SK-N-SH (cell line): ENCODE measurements at regions not wholly inside any gene's neighbourhood (a gene's known extent, or its start where the extent isn't known, plus 50 kb on each side); places are given as distances from the start of the nearest gene placed in this dataset.
"Not testable (repeated sequence)": the region's sequence is repeated elsewhere in the genome, so short reads cannot be mapped to it uniquely, and the experiment has no call there.

Source experiments
- CTCF ChIA-PET: fragments of 300-600, 350-600 bp; formaldehyde crosslinking; extraction: SDS; loops from one replicate; lab custom pipeline; 2021; lab: Yijun Ruan, JAX
- POLR2A ChIA-PET: fragments of 350-600 bp; sonication (Branson Sonifier 250); formaldehyde crosslinking; extraction: SDS; loops from one replicate; lab custom pipeline; 2020; ENCODE audit warnings: antibody characterized with exemption, inconsistent platforms; lab: Yijun Ruan, JAX
- DNase-seq: peaks from one replicate; pipeline ENCODE4 v3.0.0; 2012
- H2AFZ ChIP-seq: fragments of 200-600 bp; sonication (generic); 2 replicates; pipeline ENCODE4 v1.8.1; 2016; ENCODE audit warnings: antibody characterized with exemption, mild to moderate bottlenecking, low read depth
- H3F3A ChIP-seq: fragments of 200-600 bp; sonication (generic); replicated peaks from 2 replicates; pipeline ENCODE3; 2016; ENCODE audit warnings: antibody characterized with exemption, mild to moderate bottlenecking; ENCODE audit not compliant: insufficient read depth
- H3K27ac ChIP-seq, 2 experiments: fragments of 200-500 bp in 1 of 2; fragments of 200-600 bp in 1 of 2; sonication (Bioruptor generic) in 1 of 2; sonication (generic), shearing (Covaris generic) in 1 of 2; 2 replicates each; pipeline versions ENCODE4 v1.5.1 to v1.6.1; 2014 to 2016; ENCODE audit warnings: low read depth in 2 of 2, inconsistent platforms in 1 of 2, low read length in 1 of 2, mild to moderate bottlenecking in 1 of 2, mixed read lengths in 1 of 2
- H3K27me3 ChIP-seq: fragments of 200-600 bp; sonication (generic), shearing (Covaris generic); 2 replicates; pipeline ENCODE4 v1.6.1; 2016; ENCODE audit warnings: mixed run types; ENCODE audit not compliant: insufficient read depth
- H3K36me3 ChIP-seq, 2 experiments: fragments of 200-500 bp in 1 of 2; fragments of 200-600 bp in 1 of 2; sonication (Bioruptor generic) in 1 of 2; sonication (generic) in 1 of 2; replicated peaks in 1 of 2; 2 replicates each; pipeline versions ENCODE3 to v1.5.1; 2014 to 2016; ENCODE audit warnings: low read length in 1 of 2, mild to moderate bottlenecking in 1 of 2; ENCODE audit not compliant: insufficient read depth in 2 of 2, control insufficient read depth in 1 of 2
- H3K4me1 ChIP-seq, 2 experiments: fragments of 200-500 bp in 1 of 2; fragments of 200-600 bp in 1 of 2; sonication (Bioruptor generic) in 1 of 2; sonication (generic), shearing (Covaris generic) in 1 of 2; 2 replicates each; pipeline versions ENCODE4 v1.5.1 to v1.6.1; 2014 to 2016; ENCODE audit warnings: low read depth in 1 of 2, low read length in 1 of 2, mixed run types in 1 of 2; ENCODE audit not compliant: insufficient read depth in 2 of 2, control insufficient read depth in 1 of 2
- H3K4me2 ChIP-seq: fragments of 200-600 bp; sonication (generic), shearing (Covaris generic); 2 replicates; pipeline ENCODE4 v1.6.1; 2017; ENCODE audit warnings: mixed run types
- H3K4me3 ChIP-seq, 2 experiments: fragments of 200-500 bp in 1 of 2; fragments of 200-600 bp in 1 of 2; sonication (Bioruptor generic) in 1 of 2; sonication (generic), shearing (Covaris generic) in 1 of 2; 2 replicates each; pipeline versions ENCODE4 v1.5.1 to v1.8.1; 2014 to 2016; ENCODE audit warnings: low read depth in 2 of 2, inconsistent platforms in 1 of 2, low read length in 1 of 2, mild to moderate bottlenecking in 1 of 2, mixed read lengths in 1 of 2, moderate library complexity in 1 of 2
- H3K79me2 ChIP-seq: fragments of 200-600 bp; sonication (generic); 2 replicates; pipeline ENCODE4 v1.8.1; 2017; ENCODE audit warnings: mild to moderate bottlenecking; ENCODE audit not compliant: insufficient read depth
- H3K9ac ChIP-seq: fragments of 200-600 bp; sonication (generic); 2 replicates; pipeline ENCODE4 v1.6.1; 2017; ENCODE audit warnings: mixed run types
- H3K9me2 ChIP-seq: fragments of 200-600 bp; sonication (generic); 2 replicates; pipeline ENCODE4 v1.6.1; 2017; ENCODE audit warnings: mixed run types
- H3K9me3 ChIP-seq: fragments of 200-600 bp; sonication (generic); 2 replicates; pipeline ENCODE4 v1.6.1; 2017; ENCODE audit warnings: mixed run types, mild to moderate bottlenecking, moderate library complexity
- H4K20me1 ChIP-seq: fragments of 200-600 bp; sonication (generic); 2 replicates; pipeline ENCODE4 v1.6.1; 2017; ENCODE audit warnings: mild to moderate bottlenecking, mixed run types; ENCODE audit not compliant: insufficient read depth
- WGBS: methylation state at CpG from one replicate; pipeline ENCODE4 v1.1.6; 2017; ENCODE audit warnings: low lambda C conversion rate; 5-methylcytosine and 5-hydroxymethylcytosine counted together

DNA sequence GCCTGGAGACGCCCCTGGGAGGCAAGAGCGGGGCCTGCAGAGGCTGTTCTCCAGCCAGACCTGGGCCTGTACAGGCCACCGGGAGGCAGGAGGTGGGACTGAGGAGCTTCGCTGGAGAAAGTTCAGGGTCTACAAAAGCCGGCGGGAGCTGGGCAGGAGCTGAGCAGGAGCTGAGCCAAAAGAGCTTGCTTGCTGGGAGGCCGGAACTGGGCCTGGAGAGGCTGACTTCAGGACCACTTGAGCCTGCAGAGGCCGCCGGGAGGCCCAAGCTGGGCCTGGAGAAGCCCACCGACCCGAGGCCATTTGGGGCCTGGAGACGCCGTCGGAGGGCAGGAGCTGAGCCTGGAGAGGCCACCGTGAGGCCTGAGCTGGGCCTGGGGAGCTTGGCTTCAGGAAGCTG lies 309.0 kb downstream of the ZNF479 start:
- POLR2A ChIA-PET, CTCF ChIA-PET: not testable (repeated sequence)
- WGBS, result 46% methylated on average over 9 of the region's 15 CpGs

DNA sequence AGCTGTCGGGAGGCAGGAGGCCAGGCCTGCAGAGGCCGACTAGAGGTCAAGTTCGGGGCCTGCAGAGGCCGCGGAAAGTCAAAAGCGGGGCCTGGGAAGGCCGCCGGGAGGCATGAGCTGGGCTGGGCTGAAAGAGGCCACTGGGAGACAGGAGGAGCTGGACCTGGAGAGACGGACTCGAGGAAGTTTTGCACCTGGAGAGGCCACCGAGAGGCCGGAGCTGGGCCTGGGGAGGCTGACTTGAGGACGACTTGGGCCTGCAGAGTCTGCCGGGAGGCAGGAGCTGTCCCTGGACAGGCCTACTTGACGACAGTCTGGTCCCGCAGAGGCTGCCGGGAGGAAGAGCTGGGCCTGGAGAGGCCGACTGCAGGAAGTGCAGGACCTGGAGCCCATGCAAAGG lies 310.1 kb downstream of the ZNF479 start:
- H3K4me3 ChIP-seq, POLR2A ChIA-PET, H3K9ac ChIP-seq, H3K27ac ChIP-seq, H3K4me1 ChIP-seq, H3K79me2 ChIP-seq, H3K9me3 ChIP-seq, H3K9me2 ChIP-seq, H4K20me1 ChIP-seq, H3K4me2 ChIP-seq, H3K27me3 ChIP-seq, H2AFZ ChIP-seq, H3F3A ChIP-seq, CTCF ChIA-PET, H3K36me3 ChIP-seq, DNase-seq: not testable (repeated sequence)
- 60% methylated on average over 7 of the region's 18 CpGs for WGBS

More for the DNA sequence above, 309.0 kb downstream of the ZNF479 start:
- not testable (repeated sequence) for H3K4me3 ChIP-seq, H3K9me2 ChIP-seq, H4K20me1 ChIP-seq, H2AFZ ChIP-seq, H3K36me3 ChIP-seq, H3K9me3 ChIP-seq, H3K27me3 ChIP-seq, H3K27ac ChIP-seq, H3K4me1 ChIP-seq, H3K4me2 ChIP-seq, DNase-seq, H3F3A ChIP-seq, H3K79me2 ChIP-seq, H3K9ac ChIP-seq

DNA sequence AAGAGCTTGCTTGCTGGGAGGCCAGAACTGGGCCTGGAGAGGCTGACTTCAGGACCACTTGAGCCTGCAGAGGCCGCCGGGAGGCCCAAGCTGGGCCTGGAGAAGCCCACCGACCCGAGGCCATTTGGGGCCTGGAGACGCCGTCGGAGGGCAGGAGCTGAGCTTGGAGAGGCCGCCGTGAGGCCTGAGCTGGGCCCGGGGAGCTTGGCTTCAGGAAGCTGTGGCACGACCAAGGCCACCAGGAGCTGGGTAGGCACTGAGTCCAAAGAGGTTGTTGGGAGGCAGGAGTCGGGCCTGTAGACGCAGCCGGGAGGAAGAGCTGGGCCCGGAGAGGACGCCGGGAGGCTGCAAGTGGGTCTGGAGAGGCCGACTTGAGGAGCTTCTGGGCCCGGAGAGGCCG lies 310.7 kb downstream of the ZNF479 start:
- CTCF ChIA-PET, H3K4me3 ChIP-seq, H3K27me3 ChIP-seq, H3K4me2 ChIP-seq, H3K9me2 ChIP-seq, H3K27ac ChIP-seq, H2AFZ ChIP-seq, DNase-seq, H3K9me3 ChIP-seq, H3K4me1 ChIP-seq, H3K36me3 ChIP-seq, H3F3A ChIP-seq, POLR2A ChIA-PET, H3K9ac ChIP-seq, H4K20me1 ChIP-seq, H3K79me2 ChIP-seq: not testable (repeated sequence)
- WGBS, result 62% methylated on average over 9 of the region's 20 CpGs

- H3K27ac ChIP-seq, CTCF ChIA-PET: not testable (repeated sequence)
Measured at GRCh38 chr7:56818261-56818660, 314.0 kb downstream of the ZNF479 start.

DNA sequence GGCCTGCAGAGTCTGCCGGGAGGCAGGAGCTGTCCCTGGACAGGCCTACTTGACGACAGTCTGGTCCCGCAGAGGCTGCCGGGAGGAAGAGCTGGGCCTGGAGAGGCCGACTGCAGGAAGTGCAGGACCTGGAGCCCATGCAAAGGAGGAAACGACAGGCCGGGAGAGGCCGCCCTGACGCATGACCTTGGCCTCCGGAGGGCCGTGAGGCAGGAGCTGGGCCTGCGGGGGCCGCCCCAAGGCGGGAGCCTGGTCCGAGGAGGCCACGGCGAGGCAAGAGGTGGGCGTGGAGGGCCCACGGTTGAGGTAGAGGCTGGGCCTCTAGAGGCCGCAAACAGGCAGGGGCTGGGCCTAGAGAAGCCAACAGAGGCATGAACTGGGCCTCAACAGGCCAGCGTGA lies 317.3 kb downstream of the ZNF479 start:
- POLR2A ChIA-PET, CTCF ChIA-PET, H3F3A ChIP-seq, H3K4me2 ChIP-seq, H3K27ac ChIP-seq, H3K79me2 ChIP-seq, H4K20me1 ChIP-seq, H3K9ac ChIP-seq, H2AFZ ChIP-seq, H3K9me3 ChIP-seq, H3K4me1 ChIP-seq, H3K36me3 ChIP-seq, H3K27me3 ChIP-seq, DNase-seq, H3K9me2 ChIP-seq, H3K4me3 ChIP-seq: not testable (repeated sequence)
- WGBS, result 86% methylated on average over 10 of the region's 21 CpGs

More at GRCh38 chr7:56818261-56818660, 314.0 kb downstream of the ZNF479 start:
- H3K4me1 ChIP-seq, H3K27me3 ChIP-seq, H3K9me3 ChIP-seq, H3K9ac ChIP-seq, DNase-seq, H3F3A ChIP-seq, H4K20me1 ChIP-seq, H3K36me3 ChIP-seq, H2AFZ ChIP-seq, H3K9me2 ChIP-seq, H3K79me2 ChIP-seq, POLR2A ChIA-PET, H3K4me3 ChIP-seq, H3K4me2 ChIP-seq: not testable (repeated sequence)
- WGBS, result 66% methylated on average over 6 of the region's 22 CpGs

DNA sequence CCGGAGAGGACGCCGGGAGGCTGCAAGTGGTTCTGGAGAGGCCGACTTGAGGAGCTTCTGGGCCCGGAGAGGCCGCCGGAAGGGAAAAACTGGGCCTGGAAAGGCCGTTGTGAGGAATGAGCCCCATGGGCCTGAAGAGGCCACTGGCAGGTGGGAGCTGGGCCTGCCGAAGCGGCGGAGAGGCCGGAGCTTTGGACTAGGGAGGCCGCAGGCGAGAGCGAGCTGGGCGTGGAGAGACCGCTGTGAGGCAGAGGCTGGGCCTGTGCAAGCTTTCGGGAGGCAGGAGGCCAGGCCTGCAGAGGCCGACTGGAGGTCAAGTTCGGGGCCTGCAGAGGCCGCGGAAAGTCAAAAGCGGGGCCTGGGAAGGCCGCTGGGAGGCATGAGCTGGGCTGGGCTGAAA lies 317.8 kb downstream of the ZNF479 start:
- H4K20me1 ChIP-seq, H3K4me1 ChIP-seq, H2AFZ ChIP-seq, H3F3A ChIP-seq, H3K4me2 ChIP-seq, CTCF ChIA-PET, POLR2A ChIA-PET, H3K4me3 ChIP-seq, H3K36me3 ChIP-seq, H3K79me2 ChIP-seq, H3K27me3 ChIP-seq, DNase-seq, H3K27ac ChIP-seq, H3K9me3 ChIP-seq, H3K9me2 ChIP-seq, H3K9ac ChIP-seq: not testable (repeated sequence)
- 75% methylated on average over 15 of the region's 24 CpGs for WGBS

DNA sequence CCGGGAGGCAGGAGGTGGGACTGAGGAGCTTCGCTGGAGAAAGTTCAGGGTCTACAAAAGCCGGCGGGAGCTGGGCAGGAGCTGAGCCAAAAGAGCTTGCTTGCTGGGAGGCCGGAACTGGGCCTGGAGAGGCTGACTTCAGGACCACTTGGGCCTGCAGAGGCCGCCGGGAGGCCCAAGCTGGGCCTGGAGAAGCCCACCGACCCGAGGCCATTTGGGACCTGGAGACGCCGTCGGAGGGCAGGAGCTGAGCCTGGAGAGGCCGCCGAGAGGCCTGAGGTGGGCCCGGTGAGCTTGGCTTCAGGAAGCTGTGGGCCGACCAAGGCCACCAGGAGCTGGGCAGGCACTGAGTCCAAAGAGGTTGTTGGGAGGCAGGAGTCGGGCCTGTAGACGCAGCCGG lies 318.3 kb downstream of the ZNF479 start:
- H3K79me2 ChIP-seq, H2AFZ ChIP-seq, H3K4me3 ChIP-seq, H3K9ac ChIP-seq, CTCF ChIA-PET, H3K27me3 ChIP-seq, DNase-seq, H3K9me2 ChIP-seq, H3F3A ChIP-seq, H3K27ac ChIP-seq, H3K36me3 ChIP-seq, H3K4me2 ChIP-seq, H4K20me1 ChIP-seq, H3K4me1 ChIP-seq, POLR2A ChIA-PET, H3K9me3 ChIP-seq: not testable (repeated sequence)
- 68% methylated on average over 10 of the region's 19 CpGs for WGBS
